Fibroblast of gingiva (primary cell): ENCODE measurements at regions not wholly inside any gene's neighbourhood (a gene's known extent, or its start where the extent isn't known, plus 50 kb on each side); places are given as distances from the start of the nearest gene placed in this dataset.

ENCODE experiments used
- DNase-seq: peaks from one replicate; pipeline ENCODE4 v3.0.0-alpha.2; 2011; ENCODE audit warnings: low read depth

DNA sequence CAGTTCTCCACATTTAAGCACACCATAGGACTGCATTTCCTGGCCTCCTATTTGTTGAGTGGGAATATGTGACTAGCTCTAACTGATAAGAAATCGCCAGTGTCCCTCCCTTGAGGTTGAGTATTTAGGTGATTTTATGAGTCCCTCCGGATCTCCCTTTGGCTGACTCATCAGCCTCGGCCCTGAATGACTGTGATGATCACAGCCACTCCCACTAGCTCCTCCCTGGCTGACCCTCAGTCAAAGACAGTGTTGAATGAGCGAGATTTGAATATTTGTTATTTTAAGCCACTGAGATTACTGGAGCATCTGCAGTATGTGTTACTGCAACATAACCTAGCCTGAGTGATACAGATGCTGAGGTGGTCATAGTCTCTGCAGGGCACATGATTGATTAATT, 515.3 kb downstream of the EPHB1 start:
- DNase-seq: no peak

DNA sequence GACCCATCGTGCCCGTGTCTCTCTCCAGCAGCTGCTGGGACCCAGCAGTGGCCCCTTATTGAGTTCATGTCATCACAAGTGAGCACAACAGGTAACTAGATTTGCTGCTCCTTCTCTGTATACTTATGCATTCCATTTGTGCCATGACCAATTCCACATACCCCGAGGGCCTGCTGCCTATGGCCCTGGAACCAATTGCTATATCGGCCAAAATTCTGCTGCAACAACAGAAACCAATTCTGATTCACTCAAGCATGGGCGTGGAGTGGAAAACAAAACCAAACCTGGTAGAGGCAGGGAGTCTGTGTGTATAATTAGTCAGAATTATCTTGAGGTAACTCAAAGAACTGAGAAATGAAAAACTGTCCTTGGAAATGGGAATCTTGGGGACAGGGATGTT, 516.6 kb downstream of the EPHB1 start:
- DNase-seq: no peak

DNA sequence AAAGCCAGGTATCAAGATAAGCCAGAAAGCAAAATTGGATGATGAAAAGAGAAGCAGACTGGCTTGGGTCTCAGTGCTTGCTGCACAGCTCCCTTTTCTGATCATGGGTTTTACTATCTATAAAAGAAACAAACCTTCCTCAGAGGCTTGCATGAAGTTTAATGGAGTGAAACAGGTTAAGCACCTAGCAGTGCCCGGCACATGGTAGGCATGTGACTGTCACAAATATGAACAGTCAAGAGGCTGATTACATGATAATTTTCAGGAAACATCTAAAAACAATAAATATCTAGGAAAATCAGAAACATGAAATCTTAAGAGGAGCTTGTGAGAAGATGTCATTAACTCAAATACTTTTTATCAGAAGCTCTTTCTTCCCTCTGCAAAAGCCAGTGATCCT, 519.2 kb downstream of the EPHB1 start:
- DNase-seq: no peak

DNA sequence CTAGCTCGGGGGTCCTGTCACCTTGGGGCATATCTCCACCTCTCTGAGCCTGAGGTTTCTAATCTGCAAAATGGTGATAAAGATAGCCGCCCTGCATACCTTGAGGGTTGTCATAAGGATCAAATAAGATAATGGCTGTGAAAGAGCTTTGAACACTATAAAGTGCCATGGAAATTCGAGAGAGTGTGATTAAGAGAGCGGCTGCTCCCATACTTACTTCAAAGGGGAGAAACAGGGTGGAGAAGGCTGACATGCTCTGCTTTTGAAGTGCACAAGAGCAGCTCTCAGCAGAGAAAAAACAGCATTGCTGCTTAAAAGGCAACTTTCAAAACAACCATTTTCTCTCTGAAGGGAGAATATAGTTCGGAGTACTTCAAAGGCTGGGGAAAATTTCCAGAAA, 529.2 kb downstream of the EPHB1 start:
- DNase-seq: no peak

- DNase-seq: no peak
Observed at GRCh38 chr3:135325096-135325495, 530.0 kb downstream of the EPHB1 start.

DNA sequence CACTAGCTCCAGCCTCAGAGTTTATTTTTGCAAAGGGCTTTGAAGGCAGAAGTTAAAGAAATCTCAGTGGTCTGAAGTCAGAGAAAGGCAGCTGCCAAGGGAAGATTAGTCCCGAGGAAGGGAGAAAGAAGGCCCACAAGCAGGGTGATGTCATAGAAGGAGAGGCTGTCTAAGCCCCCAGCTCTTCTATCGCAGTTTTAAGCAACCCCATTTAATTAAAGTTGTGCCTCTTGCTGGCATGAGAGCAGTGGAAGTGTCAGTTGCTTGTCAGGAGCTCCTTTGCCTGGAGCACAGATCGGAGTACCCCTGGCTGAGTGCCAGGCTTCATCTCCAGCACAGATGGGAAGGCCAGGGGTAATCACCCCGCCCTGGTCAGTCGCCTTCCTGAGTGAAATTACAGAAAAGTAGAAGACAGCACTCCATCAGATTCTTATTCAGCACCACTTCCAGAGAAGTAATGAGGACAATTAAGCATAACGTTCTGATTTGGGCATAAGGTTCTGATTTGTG, 530.7 kb downstream of the EPHB1 start:
- no peak for DNase-seq

GRCh38 chr3:135326851-135327250, 531.8 kb downstream of the EPHB1 start:
- DNase-seq: no peak

GRCh38 chr3:135328036-135328435, 533.0 kb downstream of the EPHB1 start:
- DNase-seq: no peak

DNA sequence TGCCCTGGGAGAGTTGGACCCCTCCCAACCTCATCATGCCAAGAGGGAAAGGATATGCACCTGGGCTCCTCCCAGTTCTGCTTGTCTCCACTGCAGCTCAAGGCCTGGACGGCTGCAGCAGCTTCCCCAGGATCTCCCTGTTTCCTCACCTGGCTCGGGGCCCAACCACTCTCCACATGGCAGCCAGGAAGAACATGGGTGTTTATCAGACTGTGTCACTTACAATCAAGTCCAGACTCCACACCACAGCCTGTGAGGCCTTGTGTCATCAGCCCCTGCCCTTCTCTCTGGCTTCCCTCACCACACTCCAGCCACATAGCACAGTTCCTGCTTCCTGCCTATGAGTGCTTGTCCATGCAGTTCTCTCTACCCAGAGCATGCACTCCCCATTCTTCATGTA, 534.4 kb downstream of the EPHB1 start:
- DNase-seq: no peak

DNA sequence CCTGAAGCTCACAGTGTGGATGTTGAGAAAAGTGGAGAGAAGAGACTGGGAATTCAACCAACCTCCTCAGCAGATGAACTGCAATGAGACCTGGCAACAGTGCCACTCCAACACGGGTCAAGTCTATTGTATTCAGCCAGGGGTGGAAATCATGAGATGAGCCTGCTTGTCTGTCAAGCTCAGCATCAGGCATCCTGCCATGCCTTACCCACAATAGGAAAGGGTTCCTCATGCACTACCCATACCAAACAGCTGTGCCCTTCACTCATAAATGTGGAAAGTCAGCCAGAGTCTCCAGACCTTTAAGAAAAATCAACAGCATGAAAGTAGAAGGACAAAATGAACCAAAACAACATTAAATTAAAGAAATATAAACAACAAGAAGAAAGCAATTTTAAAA, 542.1 kb downstream of the EPHB1 start:
- no peak for DNase-seq

DNA sequence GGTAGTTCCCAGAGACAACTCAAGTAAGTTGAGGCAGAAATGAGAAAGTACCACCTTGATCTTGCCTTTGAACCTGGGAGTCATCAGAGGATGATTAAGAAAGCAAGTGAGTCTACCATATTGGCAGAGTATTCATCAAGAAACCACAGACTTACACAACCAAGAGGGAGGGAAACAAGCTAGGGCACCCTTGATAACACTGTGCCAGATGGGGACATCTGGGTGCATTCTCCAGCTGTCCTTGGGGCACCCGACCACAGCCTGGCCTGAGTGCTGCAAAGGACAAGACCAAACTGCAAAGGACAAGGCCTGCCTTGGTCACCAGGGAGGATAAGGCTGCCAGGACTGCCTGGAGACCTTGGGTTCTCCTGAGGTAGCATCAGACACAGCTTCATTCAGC, 553.6 kb downstream of the EPHB1 start:
- no peak for DNase-seq

DNA sequence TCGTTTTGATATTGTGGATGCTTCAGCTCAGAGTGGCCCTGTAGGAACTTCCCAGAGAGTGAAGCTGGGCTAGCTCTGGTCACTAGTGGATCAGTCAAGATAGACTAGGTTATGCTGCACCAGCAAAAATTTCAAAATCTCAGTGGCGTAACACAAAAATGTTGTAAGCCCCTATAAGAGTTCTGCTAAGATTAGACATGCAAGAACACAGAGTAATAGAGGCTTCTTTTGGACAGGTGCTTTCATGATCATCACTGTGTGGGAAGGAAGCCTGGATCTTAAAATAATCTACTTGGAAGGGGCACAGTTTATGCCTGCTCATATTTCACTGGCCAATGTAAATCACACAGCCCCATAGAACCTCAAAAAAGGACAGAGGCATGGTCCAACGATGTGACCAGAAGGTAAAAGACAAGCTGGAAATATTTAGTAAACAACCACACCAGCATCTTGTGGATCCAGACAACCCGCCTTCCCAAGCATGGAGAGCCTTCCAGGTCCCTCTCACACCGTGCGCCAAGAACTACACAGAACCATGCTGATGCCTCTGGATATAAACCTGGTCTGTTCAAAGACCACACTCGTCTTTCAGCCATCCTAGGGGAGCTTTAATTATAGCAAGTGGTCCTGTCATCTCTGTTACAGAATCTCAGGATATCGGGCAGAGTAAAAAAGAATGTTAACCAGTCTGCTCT, 554.3 kb downstream of the EPHB1 start:
- DNase-seq: no peak

DNA sequence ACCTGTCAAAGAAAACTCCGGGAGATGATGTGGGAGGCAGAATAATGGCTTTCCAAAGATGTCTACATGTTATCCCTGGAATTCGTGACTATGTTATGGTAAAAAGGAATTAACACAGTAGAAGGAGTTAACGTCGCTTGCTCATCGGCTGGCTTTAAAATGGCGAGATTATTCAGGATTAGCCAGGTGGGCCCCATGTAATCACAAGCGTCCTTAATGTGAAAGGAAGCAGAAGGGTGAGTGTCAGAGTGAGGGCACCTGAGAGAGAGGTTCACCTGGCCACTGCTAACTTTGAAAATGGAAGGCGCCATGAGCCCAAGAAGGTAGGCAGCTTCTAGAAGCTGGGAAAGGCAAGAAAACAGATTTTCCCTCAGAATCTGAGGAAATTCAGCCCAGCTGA, 557.2 kb downstream of the EPHB1 start:
- DNase-seq: no peak

DNA sequence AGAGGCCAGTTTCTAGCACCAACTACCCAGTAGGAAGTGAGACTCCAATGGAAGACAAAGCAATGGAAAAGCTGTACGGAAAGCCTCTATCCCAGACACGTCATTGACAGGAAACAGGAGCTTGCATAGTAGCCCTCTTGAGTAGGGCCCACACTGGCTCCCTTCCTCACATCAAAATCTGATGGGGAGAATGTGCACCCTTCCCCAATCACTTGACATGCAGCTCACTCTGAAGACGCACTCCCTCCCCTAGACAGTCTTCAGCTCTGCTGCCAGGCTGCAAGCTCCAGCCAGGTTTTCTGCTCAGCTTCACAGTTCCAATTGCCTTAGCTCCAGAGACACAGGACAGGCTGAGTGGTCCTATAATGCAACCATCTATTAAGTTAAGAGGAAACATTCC, 567.8 kb downstream of the EPHB1 start:
- DNase-seq: no peak

- DNase-seq: no peak
Observed at GRCh38 chr3:135364676-135365075, 569.6 kb downstream of the EPHB1 start.

DNA sequence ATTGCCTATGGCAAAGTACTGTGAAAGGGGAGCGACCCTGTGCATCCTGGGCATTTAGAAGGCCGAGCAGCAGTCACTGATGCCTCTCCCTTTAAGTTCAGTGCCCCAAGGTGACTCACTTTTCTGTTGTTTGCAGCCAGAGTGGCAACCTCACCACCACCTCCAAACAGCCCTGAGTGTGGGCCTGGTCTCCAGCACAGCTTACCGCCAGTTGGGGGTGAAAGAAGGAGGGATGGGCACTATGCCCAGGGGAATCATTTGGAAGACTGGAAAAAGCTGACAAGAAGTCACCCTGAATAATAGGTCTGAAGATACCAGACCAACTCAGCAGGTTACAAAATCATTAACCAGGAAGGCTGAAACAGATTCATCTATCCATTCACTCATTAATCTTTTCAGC, 571.8 kb downstream of the EPHB1 start:
- DNase-seq: no peak

DNA sequence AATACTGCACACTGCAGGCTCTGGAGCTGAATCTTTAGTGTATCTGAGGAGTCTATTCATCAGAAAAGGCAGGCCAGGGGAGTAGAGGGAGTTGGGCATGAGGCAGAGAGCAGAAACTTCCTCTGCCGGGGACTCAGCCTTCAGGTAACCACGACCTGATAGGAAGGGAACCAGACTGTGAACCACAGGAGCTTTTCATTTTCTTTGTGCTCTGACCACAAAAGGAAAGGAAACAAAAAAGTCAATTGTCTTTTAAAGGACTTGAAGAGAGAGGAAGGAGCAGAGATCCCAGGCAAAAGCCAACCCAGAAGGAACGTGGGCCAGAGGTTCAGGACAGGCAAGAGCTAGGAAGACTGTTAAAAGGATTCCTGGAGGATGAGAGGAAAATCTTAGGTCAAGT, 573.3 kb downstream of the EPHB1 start:
- no peak for DNase-seq

DNA sequence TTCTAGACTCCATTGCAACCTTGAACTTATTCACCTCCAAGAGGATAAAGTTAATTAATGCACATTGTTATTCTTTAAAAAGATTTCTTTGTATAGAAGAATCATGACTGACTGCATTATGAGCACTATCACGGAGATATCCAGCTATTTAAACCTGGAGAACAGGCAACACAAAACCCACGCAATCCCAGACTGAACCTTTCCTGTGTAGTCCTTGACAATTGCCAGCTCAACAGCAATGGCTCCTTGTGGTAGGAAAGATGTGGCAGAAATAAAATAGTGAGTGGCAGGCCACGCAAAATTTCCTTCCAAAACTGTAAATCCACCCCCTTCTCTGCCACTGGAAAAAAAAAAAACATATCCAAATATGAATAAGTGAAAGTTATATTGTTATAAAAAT, 573.7 kb downstream of the EPHB1 start:
- no peak for DNase-seq

DNA sequence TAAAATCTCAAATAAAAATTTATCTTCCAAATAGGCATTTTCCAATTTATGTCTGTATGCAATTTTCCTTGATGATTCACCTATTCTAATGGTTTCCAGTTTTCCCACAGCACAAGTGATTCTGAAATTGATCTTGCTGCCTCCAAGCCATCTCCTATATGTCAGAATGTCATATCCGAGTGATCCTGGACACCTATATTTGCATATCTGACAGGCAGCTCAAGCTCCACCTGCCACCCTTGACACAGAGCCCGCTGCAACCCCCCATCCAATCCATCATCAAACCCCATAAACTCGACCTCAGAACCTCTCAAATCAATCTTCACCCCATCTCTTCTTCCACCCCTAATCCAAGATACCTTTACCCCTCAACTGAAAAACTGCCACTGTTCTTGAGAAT, 579.5 kb downstream of the EPHB1 start:
- no peak for DNase-seq

DNA sequence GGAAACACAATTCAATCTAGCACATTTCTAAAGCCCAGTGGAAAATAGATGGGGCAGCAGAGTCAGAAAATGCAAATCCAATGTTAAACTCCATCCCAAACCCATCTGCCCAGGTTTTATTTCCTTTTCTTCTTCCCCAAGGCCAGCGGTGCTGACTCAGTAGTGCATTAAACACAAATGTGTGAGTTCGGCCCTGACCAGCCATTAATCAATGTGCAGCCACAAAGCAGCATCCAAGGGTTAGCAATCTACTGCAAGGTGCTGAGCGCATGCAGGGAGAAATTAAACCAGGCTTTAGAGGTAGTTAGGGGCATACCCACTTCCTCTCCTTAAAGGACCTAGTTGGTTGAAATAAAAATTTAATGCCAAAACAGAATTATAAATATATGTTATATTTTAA, 583.3 kb upstream of the PPP2R3A start:
- no peak for DNase-seq

GRCh38 chr3:135382621-135383020, 582.9 kb upstream of the PPP2R3A start:
- DNase-seq: no peak

DNA sequence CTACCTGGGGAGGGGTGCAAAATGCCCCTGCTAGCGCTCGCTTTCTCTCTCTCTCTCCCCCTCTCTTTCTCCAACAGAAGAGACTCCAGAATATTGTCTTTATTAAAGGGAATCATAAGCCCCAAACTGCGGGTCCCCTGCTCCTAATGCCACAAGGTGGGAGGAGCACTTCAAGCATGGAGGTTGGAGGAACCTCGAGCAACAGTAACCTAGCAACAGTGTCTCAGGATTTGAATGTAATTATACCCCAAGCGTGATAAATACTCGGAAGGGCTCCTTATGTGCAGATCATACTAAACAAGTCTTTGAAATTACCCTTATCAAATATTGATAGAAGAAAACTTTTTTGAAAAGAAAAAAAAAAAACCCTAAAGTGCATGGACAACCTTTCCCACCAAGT, 582.2 kb upstream of the PPP2R3A start:
- no peak for DNase-seq

DNA sequence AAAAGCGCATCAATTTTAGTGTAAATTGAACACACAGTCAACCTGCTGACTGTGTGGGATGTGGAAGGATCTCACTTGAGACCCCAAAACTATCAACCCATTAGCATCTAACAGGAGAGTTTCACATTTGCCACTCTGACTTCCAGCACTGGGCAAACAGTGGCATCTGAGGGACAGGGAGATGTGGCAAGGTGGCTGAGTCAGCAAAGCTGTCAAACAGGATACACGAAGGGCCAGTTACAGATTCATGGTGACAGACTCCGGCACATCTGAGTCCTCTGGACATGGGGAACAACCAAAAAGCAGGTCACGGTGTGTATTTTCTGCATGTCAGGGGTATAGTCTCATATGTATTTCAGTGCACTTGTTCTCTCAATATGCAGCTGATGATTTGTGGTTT, 573.4 kb upstream of the PPP2R3A start:
- DNase-seq: no peak

GRCh38 chr3:135393159-135393558, 572.4 kb upstream of the PPP2R3A start:
- no peak for DNase-seq
